A673 (cell line): ENCODE measurements at regions not wholly inside any gene's neighbourhood (a gene's known extent, or its start where the extent isn't known, plus 50 kb on each side); places are given as distances from the start of the nearest gene placed in this dataset.

ENCODE experiments used
- EZH2 ChIP-seq: fragments of 200-600 bp; sonication (generic); IDR thresholded peaks from 2 replicates; pipeline ENCODE4 v1.6.1; 2017; ENCODE audit warnings: borderline replicate concordance, low read depth, mild to moderate bottlenecking, mixed read lengths, antibody characterized with exemption, low read length; ENCODE audit not compliant: poor library complexity, severe bottlenecking
- TF ChIP-seq, protein P1 (sequence below): fragments of 300-800, 200-600 bp; sonication (generic); conservative IDR thresholded peaks from 2 replicates; pipeline ENCODE4 v1.5.1; 2017; ENCODE audit warnings: low read depth, mild to moderate bottlenecking, antibody characterized with exemption, low read length, moderate library complexity, mixed read lengths

DNA sequence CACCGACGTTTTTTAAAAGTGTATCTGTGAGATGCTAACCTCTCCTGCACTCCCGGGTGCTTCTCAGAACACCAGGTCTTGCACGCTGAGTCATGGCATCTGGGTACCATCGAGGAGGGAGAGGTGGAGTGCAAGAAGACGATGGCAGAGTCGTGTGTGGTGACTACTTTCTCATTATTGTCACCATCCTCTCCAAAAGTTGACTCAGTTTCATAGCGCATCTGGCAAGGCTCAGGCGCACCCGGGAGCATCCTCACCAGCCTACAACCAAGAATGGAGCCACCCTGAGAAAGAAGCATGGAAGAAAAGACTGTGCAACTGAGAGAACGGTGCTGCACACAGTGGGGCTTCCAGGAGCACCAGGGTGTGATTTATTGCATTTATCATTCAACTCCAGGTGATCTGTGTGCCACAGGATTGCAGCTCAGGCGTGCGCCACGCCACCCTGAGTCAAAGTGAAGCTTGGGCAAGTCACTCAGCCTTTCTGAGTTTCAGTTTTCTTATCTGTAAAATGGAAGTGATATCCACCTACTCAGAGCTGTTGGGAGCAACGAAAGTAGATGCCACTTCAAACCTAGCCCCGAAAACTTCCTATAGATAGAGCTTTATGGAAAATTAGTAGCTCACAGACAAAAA, 65.4 kb downstream of the LINC01488 start:
- TF ChIP-seq, protein P1, sequence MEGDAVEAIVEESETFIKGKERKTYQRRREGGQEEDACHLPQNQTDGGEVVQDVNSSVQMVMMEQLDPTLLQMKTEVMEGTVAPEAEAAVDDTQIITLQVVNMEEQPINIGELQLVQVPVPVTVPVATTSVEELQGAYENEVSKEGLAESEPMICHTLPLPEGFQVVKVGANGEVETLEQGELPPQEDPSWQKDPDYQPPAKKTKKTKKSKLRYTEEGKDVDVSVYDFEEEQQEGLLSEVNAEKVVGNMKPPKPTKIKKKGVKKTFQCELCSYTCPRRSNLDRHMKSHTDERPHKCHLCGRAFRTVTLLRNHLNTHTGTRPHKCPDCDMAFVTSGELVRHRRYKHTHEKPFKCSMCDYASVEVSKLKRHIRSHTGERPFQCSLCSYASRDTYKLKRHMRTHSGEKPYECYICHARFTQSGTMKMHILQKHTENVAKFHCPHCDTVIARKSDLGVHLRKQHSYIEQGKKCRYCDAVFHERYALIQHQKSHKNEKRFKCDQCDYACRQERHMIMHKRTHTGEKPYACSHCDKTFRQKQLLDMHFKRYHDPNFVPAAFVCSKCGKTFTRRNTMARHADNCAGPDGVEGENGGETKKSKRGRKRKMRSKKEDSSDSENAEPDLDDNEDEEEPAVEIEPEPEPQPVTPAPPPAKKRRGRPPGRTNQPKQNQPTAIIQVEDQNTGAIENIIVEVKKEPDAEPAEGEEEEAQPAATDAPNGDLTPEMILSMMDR = no peak
- no peak for TF ChIP-seq EZH2
